ENCODE measurements at regions not wholly inside any gene's neighbourhood (a gene's known extent, or its start where the extent isn't known, plus 50 kb on each side); places are given as distances from the start of the nearest gene placed in this dataset.

DNA sequence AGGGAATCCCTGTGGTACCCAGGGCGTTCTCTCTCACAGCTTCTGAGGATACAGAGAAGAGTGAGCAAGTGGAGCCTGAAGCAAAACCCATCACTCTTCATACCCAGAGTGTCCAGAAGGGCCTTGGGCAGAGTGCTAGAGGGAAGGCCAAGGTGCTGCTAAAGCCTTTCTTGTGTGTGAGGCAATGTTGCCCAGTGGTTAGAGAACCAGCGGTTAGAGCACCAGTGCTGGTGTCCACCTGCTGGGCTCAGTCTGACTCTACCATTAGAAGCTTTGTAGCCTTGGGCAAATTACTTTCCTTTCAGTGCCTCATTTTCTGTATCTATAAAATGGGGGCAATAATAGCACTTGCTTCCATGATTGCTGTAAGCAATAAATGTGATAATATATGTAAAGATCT, 210.5 kb upstream of the SKOR2 start:
- no peaks in the 10 kb centered on the region for H3K79me2 ChIP-seq (ENCODE audit: insufficient read depth, low read length)
- no peaks in the 10 kb centered on the region for H3K9me3 ChIP-seq (ENCODE audit: low read length)
- H3K27ac ChIP-seq (ENCODE audit: low read depth, low read length, poor library complexity, severe bottlenecking), result no peak overlapping the region
- H2AFZ ChIP-seq (ENCODE audit: low read length), result no peak overlapping the region
- no peak overlapping the region for H3K9ac ChIP-seq (ENCODE audit: low read length)
- H3K4me1 ChIP-seq (ENCODE audit: insufficient read depth, low read length, severe bottlenecking), result no peaks in the 10 kb centered on the region
- H3K4me2 ChIP-seq (ENCODE audit: low read length), result no peak overlapping the region
- no peak for TF ChIP-seq EZH2 (IDR thresholded peaks at IDR 0.05; ENCODE audit: borderline replicate concordance, low read length)
- TF ChIP-seq, protein P1, sequence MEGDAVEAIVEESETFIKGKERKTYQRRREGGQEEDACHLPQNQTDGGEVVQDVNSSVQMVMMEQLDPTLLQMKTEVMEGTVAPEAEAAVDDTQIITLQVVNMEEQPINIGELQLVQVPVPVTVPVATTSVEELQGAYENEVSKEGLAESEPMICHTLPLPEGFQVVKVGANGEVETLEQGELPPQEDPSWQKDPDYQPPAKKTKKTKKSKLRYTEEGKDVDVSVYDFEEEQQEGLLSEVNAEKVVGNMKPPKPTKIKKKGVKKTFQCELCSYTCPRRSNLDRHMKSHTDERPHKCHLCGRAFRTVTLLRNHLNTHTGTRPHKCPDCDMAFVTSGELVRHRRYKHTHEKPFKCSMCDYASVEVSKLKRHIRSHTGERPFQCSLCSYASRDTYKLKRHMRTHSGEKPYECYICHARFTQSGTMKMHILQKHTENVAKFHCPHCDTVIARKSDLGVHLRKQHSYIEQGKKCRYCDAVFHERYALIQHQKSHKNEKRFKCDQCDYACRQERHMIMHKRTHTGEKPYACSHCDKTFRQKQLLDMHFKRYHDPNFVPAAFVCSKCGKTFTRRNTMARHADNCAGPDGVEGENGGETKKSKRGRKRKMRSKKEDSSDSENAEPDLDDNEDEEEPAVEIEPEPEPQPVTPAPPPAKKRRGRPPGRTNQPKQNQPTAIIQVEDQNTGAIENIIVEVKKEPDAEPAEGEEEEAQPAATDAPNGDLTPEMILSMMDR (IDR thresholded peaks at IDR 0.05; ENCODE audit: low read length), result no peak
- H3K9me2 ChIP-seq (ENCODE audit: low read depth, low read length), result no peaks in the 10 kb centered on the region
- no peaks in the 10 kb centered on the region for H3F3A ChIP-seq (ENCODE audit: insufficient read depth, low read length)
- H3K4me3 ChIP-seq (ENCODE audit: low read depth, low read length, poor library complexity, severe bottlenecking), result no peak overlapping the region
- no peaks in the 10 kb centered on the region for H3K36me3 ChIP-seq (ENCODE audit: insufficient read depth, low read length)
- no peaks in the 10 kb centered on the region for H3K27me3 ChIP-seq (ENCODE audit: insufficient read depth, low read length)
- no peaks in the 10 kb centered on the region for H4K20me1 ChIP-seq (ENCODE audit: insufficient read depth, low read length)

DNA sequence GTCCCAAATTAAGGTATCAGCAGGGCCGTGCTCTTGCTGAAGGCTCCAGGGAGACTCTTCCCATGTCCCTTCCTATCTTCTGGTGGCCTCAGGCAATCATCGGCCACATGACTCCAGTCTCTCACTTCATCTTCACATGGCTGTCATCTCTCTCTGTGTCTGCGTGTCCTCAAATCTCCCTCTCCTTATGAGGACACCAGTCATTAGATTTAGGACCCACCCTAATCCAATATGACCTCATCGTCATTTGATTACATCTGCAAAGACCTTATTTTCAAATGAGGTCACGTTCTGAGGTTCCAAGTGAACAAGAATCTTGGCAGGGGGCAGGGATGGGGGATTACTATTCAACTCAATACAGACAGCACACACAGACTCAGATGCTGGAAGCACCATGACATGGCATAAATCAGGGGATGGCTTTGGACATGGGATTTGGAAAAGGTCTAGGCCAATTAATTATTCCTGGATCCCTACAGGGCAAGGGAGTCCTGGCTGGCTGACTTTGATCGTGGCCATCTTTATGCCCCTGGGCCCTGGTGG, 210.0 kb upstream of the SKOR2 start:
- Histone ChIP-seq H3K4me3 (ENCODE audit: low read depth, low read length, poor library complexity, severe bottlenecking) (no peak overlapping the region), H3K4me1 (ENCODE audit: insufficient read depth, low read length, severe bottlenecking) (no peaks in the 10 kb centered on the region), H3K9me3 (ENCODE audit: low read length) (no peaks in the 10 kb centered on the region), H3K27me3 (ENCODE audit: insufficient read depth, low read length) (no peaks in the 10 kb centered on the region), H3K9me2 (ENCODE audit: low read depth, low read length) (no peaks in the 10 kb centered on the region), H4K20me1 (ENCODE audit: insufficient read depth, low read length) (no peaks in the 10 kb centered on the region), H3K36me3 (ENCODE audit: insufficient read depth, low read length) (no peaks in the 10 kb centered on the region), H3K27ac (ENCODE audit: low read depth, low read length, poor library complexity, severe bottlenecking) (no peak overlapping the region), H3K9ac (ENCODE audit: low read length) (no peak overlapping the region), H3K79me2 (ENCODE audit: insufficient read depth, low read length) (no peaks in the 10 kb centered on the region), H3F3A (ENCODE audit: insufficient read depth, low read length) (no peaks in the 10 kb centered on the region), H3K4me2 (ENCODE audit: low read length) (no peak overlapping the region), H2AFZ (ENCODE audit: low read length) (no peak overlapping the region)
- no peak for TF ChIP-seq EZH2 (IDR thresholded peaks at IDR 0.05; ENCODE audit: borderline replicate concordance, low read length)
- TF ChIP-seq, protein P1 (IDR thresholded peaks at IDR 0.05; ENCODE audit: low read length), result no peak

DNA sequence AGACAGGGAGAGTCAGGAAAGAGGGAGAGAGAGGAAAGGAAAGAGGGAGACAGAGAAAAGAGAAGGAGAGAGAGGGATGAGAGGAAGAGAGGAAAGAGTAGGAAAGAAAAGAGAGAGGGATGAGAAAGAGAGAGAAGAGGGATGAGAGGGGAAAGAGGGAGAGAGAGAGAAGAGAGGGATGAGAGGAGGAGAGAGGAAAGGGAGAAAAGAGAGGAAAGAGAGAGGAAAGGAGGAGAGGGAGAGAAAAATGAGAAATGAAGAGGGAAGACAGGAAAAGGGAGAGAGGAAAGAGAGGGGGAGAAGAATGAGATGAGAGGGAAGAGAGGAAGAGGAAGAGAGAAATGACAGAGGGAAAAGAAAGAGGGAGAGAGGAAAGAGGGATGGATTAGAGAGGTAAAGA, 207.0 kb upstream of the SKOR2 start:
- H3K27ac ChIP-seq (ENCODE audit: low read depth, low read length, poor library complexity, severe bottlenecking), result no peak overlapping the region
- H3K79me2 ChIP-seq (ENCODE audit: insufficient read depth, low read length), result no peaks in the 10 kb centered on the region
- no peak overlapping the region for H3K9ac ChIP-seq (ENCODE audit: low read length)
- H3K4me2 ChIP-seq (ENCODE audit: low read length), result no peak overlapping the region
- no peaks in the 10 kb centered on the region for H3K9me2 ChIP-seq (ENCODE audit: low read depth, low read length)
- no peaks in the 10 kb centered on the region for H3K9me3 ChIP-seq (ENCODE audit: low read length)
- H3K4me3 ChIP-seq (ENCODE audit: low read depth, low read length, poor library complexity, severe bottlenecking), result no peak overlapping the region
- H3K36me3 ChIP-seq (ENCODE audit: insufficient read depth, low read length), result no peaks in the 10 kb centered on the region
- no peaks in the 10 kb centered on the region for H3K4me1 ChIP-seq (ENCODE audit: insufficient read depth, low read length, severe bottlenecking)
- H4K20me1 ChIP-seq (ENCODE audit: insufficient read depth, low read length), result no peaks in the 10 kb centered on the region
- TF ChIP-seq, protein P1 (IDR thresholded peaks at IDR 0.05; ENCODE audit: low read length), result no peak
- no peak for TF ChIP-seq EZH2 (IDR thresholded peaks at IDR 0.05; ENCODE audit: borderline replicate concordance, low read length)
- no peak overlapping the region for H2AFZ ChIP-seq (ENCODE audit: low read length)
- H3K27me3 ChIP-seq (ENCODE audit: insufficient read depth, low read length), result no peaks in the 10 kb centered on the region
- H3F3A ChIP-seq (ENCODE audit: insufficient read depth, low read length), result no peaks in the 10 kb centered on the region

All from OCI-LY1 (cell line).